Stomach (tissue), 4 donors: ENCODE measurements at regions not wholly inside any gene's neighbourhood (a gene's known extent, or its start where the extent isn't known, plus 50 kb on each side); places are given as distances from the start of the nearest gene placed in this dataset.

Experiments used
- POLR2A ChIP-seq, 4 donors: fragments of 450-650 bp; IDR thresholded peaks; one replicate each; pipeline ENCODE4 v1.6.1; 2016; ENCODE audit warnings: antibody characterized with exemption in 4 of 4, control low read depth in 2 of 4, mild to moderate bottlenecking in 1 of 4, moderate library complexity in 1 of 4
- TF ChIP-seq, protein P1 (sequence below), 7 experiments: fragments of 450-650 bp in 4 of 7; fragments of 200-600 bp in 3 of 7; sonication (generic) in 3 of 7; IDR thresholded peaks; one replicate each; pipeline ENCODE4 v1.5.1; 2016 to 2019; ENCODE audit warnings: antibody characterized with exemption in 7 of 7, control low read depth in 2 of 7, mild to moderate bottlenecking in 1 of 7

DNA sequence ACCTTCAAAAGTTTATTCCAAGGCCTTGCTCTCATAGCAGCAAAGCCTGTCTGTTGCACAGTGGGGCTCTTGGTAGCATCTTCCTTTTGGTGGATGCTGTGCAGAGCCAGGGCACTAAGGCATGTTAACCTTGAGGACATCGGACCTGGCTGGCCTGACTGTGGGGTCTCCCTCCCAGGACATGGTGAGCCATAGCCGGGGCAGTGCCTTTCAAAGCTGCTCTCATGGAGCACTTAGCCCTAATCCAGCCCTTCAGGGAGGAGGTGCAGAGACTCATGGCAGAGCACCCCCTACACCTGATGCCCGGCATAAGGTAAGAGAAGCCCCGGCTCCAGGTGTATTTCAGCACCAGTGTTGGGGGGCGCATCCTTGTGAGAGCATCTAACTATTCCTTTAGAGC lies 941.4 kb upstream of the ZNF722 start:
- TF ChIP-seq POLR2A (IDR thresholded peaks at IDR 0.05) = no peak
- TF ChIP-seq, protein P1, sequence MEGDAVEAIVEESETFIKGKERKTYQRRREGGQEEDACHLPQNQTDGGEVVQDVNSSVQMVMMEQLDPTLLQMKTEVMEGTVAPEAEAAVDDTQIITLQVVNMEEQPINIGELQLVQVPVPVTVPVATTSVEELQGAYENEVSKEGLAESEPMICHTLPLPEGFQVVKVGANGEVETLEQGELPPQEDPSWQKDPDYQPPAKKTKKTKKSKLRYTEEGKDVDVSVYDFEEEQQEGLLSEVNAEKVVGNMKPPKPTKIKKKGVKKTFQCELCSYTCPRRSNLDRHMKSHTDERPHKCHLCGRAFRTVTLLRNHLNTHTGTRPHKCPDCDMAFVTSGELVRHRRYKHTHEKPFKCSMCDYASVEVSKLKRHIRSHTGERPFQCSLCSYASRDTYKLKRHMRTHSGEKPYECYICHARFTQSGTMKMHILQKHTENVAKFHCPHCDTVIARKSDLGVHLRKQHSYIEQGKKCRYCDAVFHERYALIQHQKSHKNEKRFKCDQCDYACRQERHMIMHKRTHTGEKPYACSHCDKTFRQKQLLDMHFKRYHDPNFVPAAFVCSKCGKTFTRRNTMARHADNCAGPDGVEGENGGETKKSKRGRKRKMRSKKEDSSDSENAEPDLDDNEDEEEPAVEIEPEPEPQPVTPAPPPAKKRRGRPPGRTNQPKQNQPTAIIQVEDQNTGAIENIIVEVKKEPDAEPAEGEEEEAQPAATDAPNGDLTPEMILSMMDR (IDR thresholded peaks at IDR 0.05) = no peak
